Sigmoid colon (tissue), 4 donors: ENCODE measurements at regions not wholly inside any gene's neighbourhood (a gene's known extent, or its start where the extent isn't known, plus 50 kb on each side); places are given as distances from the start of the nearest gene placed in this dataset.

ENCODE experiments used
- POLR2A ChIP-seq, 2 donors: fragments of 450-650 bp; IDR thresholded peaks; one replicate each; pipeline ENCODE4 v1.6.1; 2016; ENCODE audit warnings: antibody characterized with exemption in 2 of 2, mild to moderate bottlenecking in 2 of 2, moderate library complexity in 2 of 2
- POLR2AphosphoS5 ChIP-seq, 4 donors: sonication (generic); formaldehyde crosslinking; IDR thresholded peaks; one replicate each; pipeline ENCODE4 v1.6.1; 2017; ENCODE audit warnings: antibody characterized with exemption in 4 of 4
- TF ChIP-seq, protein P1 (sequence below), 4 experiments: fragments of 450-650 bp in 3 of 4; fragments of 200-600 bp in 1 of 4; IDR thresholded peaks; one replicate each; pipeline ENCODE4 v1.5.1; 2016 to 2019; ENCODE audit warnings: antibody characterized with exemption in 4 of 4, mild to moderate bottlenecking in 3 of 4, moderate library complexity in 2 of 4

DNA sequence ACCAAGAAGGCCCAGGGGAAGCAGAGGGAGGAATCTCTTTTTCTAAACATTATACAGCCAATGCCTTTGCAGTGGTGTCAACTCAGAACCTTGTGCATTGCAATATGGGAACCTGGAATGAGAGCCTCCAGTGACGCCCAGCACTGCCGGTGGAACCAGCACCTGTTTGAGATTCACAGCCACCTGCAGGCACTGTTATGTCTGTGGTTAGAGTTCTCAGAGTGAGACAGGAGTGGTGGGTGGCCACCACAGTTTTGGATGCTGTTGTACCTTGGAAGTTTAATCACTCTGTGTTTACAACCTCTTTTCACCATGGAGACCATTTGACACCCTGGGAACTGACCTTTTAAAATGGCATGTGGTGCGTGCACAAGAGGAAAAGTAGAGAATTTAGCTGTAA lies 185.3 kb upstream of the KCNG1 start:
- TF ChIP-seq, protein P1, sequence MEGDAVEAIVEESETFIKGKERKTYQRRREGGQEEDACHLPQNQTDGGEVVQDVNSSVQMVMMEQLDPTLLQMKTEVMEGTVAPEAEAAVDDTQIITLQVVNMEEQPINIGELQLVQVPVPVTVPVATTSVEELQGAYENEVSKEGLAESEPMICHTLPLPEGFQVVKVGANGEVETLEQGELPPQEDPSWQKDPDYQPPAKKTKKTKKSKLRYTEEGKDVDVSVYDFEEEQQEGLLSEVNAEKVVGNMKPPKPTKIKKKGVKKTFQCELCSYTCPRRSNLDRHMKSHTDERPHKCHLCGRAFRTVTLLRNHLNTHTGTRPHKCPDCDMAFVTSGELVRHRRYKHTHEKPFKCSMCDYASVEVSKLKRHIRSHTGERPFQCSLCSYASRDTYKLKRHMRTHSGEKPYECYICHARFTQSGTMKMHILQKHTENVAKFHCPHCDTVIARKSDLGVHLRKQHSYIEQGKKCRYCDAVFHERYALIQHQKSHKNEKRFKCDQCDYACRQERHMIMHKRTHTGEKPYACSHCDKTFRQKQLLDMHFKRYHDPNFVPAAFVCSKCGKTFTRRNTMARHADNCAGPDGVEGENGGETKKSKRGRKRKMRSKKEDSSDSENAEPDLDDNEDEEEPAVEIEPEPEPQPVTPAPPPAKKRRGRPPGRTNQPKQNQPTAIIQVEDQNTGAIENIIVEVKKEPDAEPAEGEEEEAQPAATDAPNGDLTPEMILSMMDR (IDR thresholded peaks at IDR 0.05): no peak
- TF ChIP-seq POLR2AphosphoS5 (IDR thresholded peaks at IDR 0.05) (no peak), POLR2A (IDR thresholded peaks at IDR 0.05) (no peak)
